Liver (tissue), 8 donors: ENCODE measurements at regions not wholly inside any gene's neighbourhood (a gene's known extent, or its start where the extent isn't known, plus 50 kb on each side); places are given as distances from the start of the nearest gene placed in this dataset.

Experiments used
- DNase-seq: peaks from one replicate; pipeline ENCODE4 v3.0.0-alpha.2; 2017; ENCODE audit warnings: low spot score
- H3K27ac ChIP-seq, 2 donors: one replicate each; pipeline ENCODE4 v1.7.0; 2013; ENCODE audit warnings: inconsistent platforms in 2 of 2, low read length in 2 of 2, control low read depth in 1 of 2, low read depth in 1 of 2, mild to moderate bottlenecking in 1 of 2
- H3K27me3 ChIP-seq, 4 donors: one replicate each; pipeline versions ENCODE4 v1.6.1 to v1.7.0; 2013; ENCODE audit warnings: low read length in 3 of 4, inconsistent platforms in 1 of 4, mild to moderate bottlenecking in 1 of 4, moderate library complexity in 1 of 4; ENCODE audit not compliant: control insufficient read depth in 4 of 4, insufficient read depth in 4 of 4
- H3K36me3 ChIP-seq, 4 donors: one replicate each; pipeline versions ENCODE4 v1.6.1 to v1.7.0; 2013; ENCODE audit warnings: low read length in 3 of 4, mild to moderate bottlenecking in 3 of 4, low read depth in 1 of 4, moderate library complexity in 1 of 4; ENCODE audit not compliant: control insufficient read depth in 4 of 4, insufficient read depth in 3 of 4
- H3K4me1 ChIP-seq, 4 donors: one replicate each; pipeline versions ENCODE4 v1.6.1 to v1.7.0; 2013; ENCODE audit warnings: low read length in 3 of 4, mild to moderate bottlenecking in 3 of 4, moderate library complexity in 1 of 4; ENCODE audit not compliant: control insufficient read depth in 4 of 4, insufficient read depth in 4 of 4
- H3K4me3 ChIP-seq, 3 donors: one replicate each; pipeline versions ENCODE4 v1.6.1 to v1.7.0; 2013; ENCODE audit warnings: low read length in 3 of 3, control low read depth in 1 of 3, low read depth in 1 of 3, mild to moderate bottlenecking in 1 of 3
- H3K9ac ChIP-seq, 2 donors: one replicate each; pipeline ENCODE4 v1.7.0; 2013; ENCODE audit warnings: low read length in 2 of 2, mild to moderate bottlenecking in 2 of 2, moderate library complexity in 2 of 2, control low read depth in 1 of 2, low read depth in 1 of 2
- H3K9me3 ChIP-seq, 4 donors: one replicate each; pipeline versions ENCODE4 v1.6.1 to v1.7.0; 2013; ENCODE audit warnings: low read length in 3 of 4; ENCODE audit not compliant: control insufficient read depth in 4 of 4
- ATF3 ChIP-seq: IDR thresholded peaks from 2 replicates; pipeline ENCODE4 v1.6.1; 2016; ENCODE audit warnings: antibody characterized with exemption
- CTCF ChIP-seq: fragments of 150-350 bp; IDR thresholded peaks from 2 replicates; pipeline ENCODE4 v1.5.1; 2017; ENCODE audit warnings: improper control_type of control experiment, low read depth, low read length; ENCODE audit not compliant: missing input control
- EGR1 ChIP-seq, 2 donors: IDR thresholded peaks; 2 replicates each; pipeline ENCODE4 v1.6.1; 2016 to 2018; ENCODE audit warnings: antibody characterized with exemption in 2 of 2, low read depth in 2 of 2
- FOXA1 ChIP-seq: IDR thresholded peaks from 2 replicates; pipeline ENCODE4 v1.6.1; 2016; ENCODE audit warnings: antibody characterized with exemption
- FOXA2 ChIP-seq: IDR thresholded peaks from 2 replicates; pipeline ENCODE4 v1.6.1; 2016; ENCODE audit warnings: antibody characterized with exemption
- GABPA ChIP-seq, 2 donors: IDR thresholded peaks in 1 of 2; conservative IDR thresholded peaks in 1 of 2; 2 replicates each; pipeline ENCODE4 v1.6.1; 2016; ENCODE audit warnings: antibody characterized with exemption in 2 of 2, mild to moderate bottlenecking in 1 of 2, moderate library complexity in 1 of 2
- HNF4A ChIP-seq, 2 donors: conservative IDR thresholded peaks; 2 replicates each; pipeline ENCODE4 v1.6.1; 2016; ENCODE audit warnings: antibody characterized with exemption in 2 of 2, mild to moderate bottlenecking in 2 of 2
- HNF4G ChIP-seq: IDR thresholded peaks from 2 replicates; pipeline ENCODE4 v1.6.1; 2016; ENCODE audit warnings: antibody characterized with exemption
- JUND ChIP-seq, 2 donors: IDR thresholded peaks; 2 replicates each; pipeline ENCODE4 v1.6.1; 2016; ENCODE audit warnings: antibody characterized with exemption in 2 of 2
- MAX ChIP-seq: IDR thresholded peaks from 2 replicates; pipeline ENCODE4 v1.6.1; 2016; ENCODE audit warnings: antibody characterized with exemption
- NR2F2 ChIP-seq: IDR thresholded peaks from 2 replicates; pipeline ENCODE4 v1.6.1; 2016; ENCODE audit warnings: antibody characterized with exemption
- RAD21 ChIP-seq, 2 donors: IDR thresholded peaks; 2 replicates each; pipeline ENCODE4 v1.6.1; 2016; ENCODE audit warnings: antibody characterized with exemption in 2 of 2, mild to moderate bottlenecking in 2 of 2
- REST ChIP-seq: IDR thresholded peaks from 2 replicates; pipeline ENCODE4 v1.6.1; 2016; ENCODE audit warnings: antibody characterized with exemption, mild to moderate bottlenecking
- RXRA ChIP-seq, 2 donors: IDR thresholded peaks; 2 replicates each; pipeline ENCODE4 v1.6.1; 2017 to 2018; ENCODE audit warnings: antibody characterized with exemption in 2 of 2, mild to moderate bottlenecking in 1 of 2
- SP1 ChIP-seq: IDR thresholded peaks from 2 replicates; pipeline ENCODE4 v1.6.1; 2018; ENCODE audit warnings: antibody characterized with exemption, mild to moderate bottlenecking
- TAF1 ChIP-seq: conservative IDR thresholded peaks from 2 replicates; pipeline ENCODE4 v1.6.1; 2016; ENCODE audit warnings: antibody characterized with exemption, mild to moderate bottlenecking
- YY1 ChIP-seq: IDR thresholded peaks from 2 replicates; pipeline ENCODE4 v1.6.1; 2016; ENCODE audit warnings: antibody characterized with exemption, mild to moderate bottlenecking
- ZBTB33 ChIP-seq: IDR thresholded peaks from 2 replicates; pipeline ENCODE4 v1.6.1; 2016; ENCODE audit warnings: antibody characterized with exemption
- WGBS: extraction: QIAGEN DNeasy Blood & Tissue Kit; methylation state at CpG from one replicate; pipeline ENCODE4 v1.1.7; 2013; 5-methylcytosine and 5-hydroxymethylcytosine counted together
- donor health status: healthy.
- donor health status: healthy.
- donor health status: healthy.
- donor health status: healthy.
- donor health status: healthy.

GRCh38 chr12:24510581-24511125, 438.2 kb downstream of the BCAT1 start:
- Histone ChIP-seq H3K27ac (no peak overlapping the region), H3K4me1 (peaks cover 0 to 7% (median 2%) of the 10 kb centered on the region in 4 donors), H3K9ac (no peak overlapping the region), H3K9me3 (no peaks in the 10 kb centered on the region), H3K4me3 (no peak overlapping the region), H3K27me3 (no peaks in the 10 kb centered on the region), H3K36me3 (no peaks in the 10 kb centered on the region)
- no peak for TF ChIP-seq GABPA (IDR thresholded peaks at IDR 0.05 in 1 of 2, conservative IDR thresholded peaks at IDR 0.05 in 1 of 2)
- TF ChIP-seq RAD21 (IDR thresholded peaks at IDR 0.05): no peak
- no peak for TF ChIP-seq MAX
- TF ChIP-seq HNF4A (conservative IDR thresholded peaks at IDR 0.05): no peak
- no peak for TF ChIP-seq RXRA (IDR thresholded peaks at IDR 0.05)
- no peak for TF ChIP-seq ZBTB33
- TF ChIP-seq REST: no peak
- WGBS: 82% methylated on average over 5 of the region's 5 CpGs
- no peak for DNase-seq

- Histone ChIP-seq H3K27me3 (no peaks in the 10 kb centered on the region), H3K9ac (no peak overlapping the region), H3K36me3 (no peaks in the 10 kb centered on the region), H3K4me3 (no peak overlapping the region), H3K9me3 (no peaks in the 10 kb centered on the region), H3K27ac (no peak overlapping the region), H3K4me1 (peaks cover 0 to 7% (median 2%) of the 10 kb centered on the region in 4 donors)
- 97% methylated on average over 2 of the region's 2 CpGs for WGBS
- DNase-seq: no peak
- TF ChIP-seq HNF4A (conservative IDR thresholded peaks at IDR 0.05): no peak
- TF ChIP-seq EGR1 (IDR thresholded peaks at IDR 0.05; ENCODE audit: low read depth in 2 of 2): no peak
- no peak for TF ChIP-seq GABPA (IDR thresholded peaks at IDR 0.05 in 1 of 2, conservative IDR thresholded peaks at IDR 0.05 in 1 of 2)
- TF ChIP-seq ATF3: no peak
- no peak for TF ChIP-seq TAF1
- TF ChIP-seq HNF4G: no peak
- no peak for TF ChIP-seq ZBTB33
- TF ChIP-seq FOXA2: no peak
- no peak for TF ChIP-seq YY1
- TF ChIP-seq FOXA1: no peak
- TF ChIP-seq SP1: no peak
- no peak for TF ChIP-seq JUND (IDR thresholded peaks at IDR 0.05)
- no peak for TF ChIP-seq NR2F2
- no peak for TF ChIP-seq MAX
- no peak for TF ChIP-seq RAD21 (IDR thresholded peaks at IDR 0.05)
- no peak for TF ChIP-seq RXRA (IDR thresholded peaks at IDR 0.05)
- no peak for TF ChIP-seq CTCF
- no peak for TF ChIP-seq REST
Measured at GRCh38 chr12:24507827-24508226, 441.1 kb downstream of the BCAT1 start.
